ENCODE measurements at regions not wholly inside any gene's neighbourhood (a gene's known extent, or its start where the extent isn't known, plus 50 kb on each side); places are given as distances from the start of the nearest gene placed in this dataset.

DNA sequence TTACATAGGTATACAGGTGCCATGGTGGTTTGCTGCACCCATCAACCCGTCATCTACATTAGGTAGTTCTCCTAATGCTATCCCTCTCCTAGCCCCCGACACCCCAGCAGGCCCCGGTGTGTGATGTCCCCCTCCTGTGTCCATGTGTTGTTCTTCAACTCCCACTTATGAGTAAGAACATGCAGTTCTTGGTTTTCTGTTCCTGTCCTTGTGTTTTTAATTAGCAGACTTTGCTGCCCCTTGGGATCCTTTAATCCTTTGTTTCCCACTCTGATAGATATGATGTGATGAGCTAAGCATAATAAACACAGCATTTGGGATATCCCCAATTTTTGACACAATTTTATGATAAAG, 71.1 kb upstream of the PALS2 start:
- Histone ChIP-seq H3K27ac (ENCODE audit: insufficient read depth, low read length) (no peak overlapping the region), H2AFZ (ENCODE audit: low read length) (no peak overlapping the region), H3K9me3 (ENCODE audit: control insufficient read depth, insufficient read depth, low read depth, low read length) (no peaks in the 10 kb centered on the region), H3K9ac (ENCODE audit: insufficient read depth, low read length) (no peak overlapping the region), H3K27me3 (ENCODE audit: control insufficient read depth, insufficient read depth, low read length) (no peaks in the 10 kb centered on the region), H3K4me1 (ENCODE audit: control insufficient read depth, extremely low read depth, insufficient read depth, low read length) (no peaks in the 10 kb centered on the region), H3K4me3 (replicated peaks in 1 of 4; ENCODE audit: control extremely low read depth in 1 of 4, insufficient read depth in 1 of 4, low read depth in 3 of 4, low read length in 4 of 4) (no peak overlapping the region), H3K36me3 (ENCODE audit: control insufficient read depth, insufficient read depth, low read length) (no peaks in the 10 kb centered on the region), H4K20me1 (ENCODE audit: control insufficient read depth, extremely low read depth, insufficient read depth, low read length) (no peaks in the 10 kb centered on the region), H3K4me2 (ENCODE audit: extremely low read depth, insufficient read depth, low read length) (no peak overlapping the region), H3K79me2 (ENCODE audit: control insufficient read depth, insufficient read depth, low read length) (no peaks in the 10 kb centered on the region)
- TF ChIP-seq EZH2 (IDR thresholded peaks at IDR 0.05; ENCODE audit: low read length, missing control alignments): no peak
- no peak for TF ChIP-seq CTCF (conservative IDR thresholded peaks at IDR 0.05 in 1 of 2, IDR thresholded peaks at IDR 0.05 in 1 of 2; ENCODE audit: low read depth in 1 of 2, low read length in 2 of 2)
- DNase-seq (ENCODE audit: low read depth in 2 of 2): no peak

- Histone ChIP-seq H3K4me2 (ENCODE audit: extremely low read depth, insufficient read depth, low read length) (no peak overlapping the region), H4K20me1 (ENCODE audit: control insufficient read depth, extremely low read depth, insufficient read depth, low read length) (no peaks in the 10 kb centered on the region), H3K27ac (ENCODE audit: insufficient read depth, low read length) (no peak overlapping the region), H3K4me1 (ENCODE audit: control insufficient read depth, extremely low read depth, insufficient read depth, low read length) (no peaks in the 10 kb centered on the region), H3K27me3 (ENCODE audit: control insufficient read depth, insufficient read depth, low read length) (no peaks in the 10 kb centered on the region), H3K9me3 (ENCODE audit: control insufficient read depth, insufficient read depth, low read depth, low read length) (no peaks in the 10 kb centered on the region), H3K36me3 (ENCODE audit: control insufficient read depth, insufficient read depth, low read length) (no peaks in the 10 kb centered on the region), H3K4me3 (replicated peaks in 1 of 4; ENCODE audit: control extremely low read depth in 1 of 4, insufficient read depth in 1 of 4, low read depth in 3 of 4, low read length in 4 of 4) (no peak overlapping the region), H3K79me2 (ENCODE audit: control insufficient read depth, insufficient read depth, low read length) (no peaks in the 10 kb centered on the region), H3K9ac (ENCODE audit: insufficient read depth, low read length) (no peak overlapping the region), H2AFZ (ENCODE audit: low read length) (no peak overlapping the region)
- DNase-seq (ENCODE audit: low read depth in 2 of 2): no peak
- no peak for TF ChIP-seq EZH2 (IDR thresholded peaks at IDR 0.05; ENCODE audit: low read length, missing control alignments)
- TF ChIP-seq CTCF (conservative IDR thresholded peaks at IDR 0.05 in 1 of 2, IDR thresholded peaks at IDR 0.05 in 1 of 2; ENCODE audit: low read depth in 1 of 2, low read length in 2 of 2): no peak
These were observed 69.7 kb upstream of the PALS2 start for GRCh38 chr7:24503506-24503905.

GRCh38 chr7:24504040-24504439, 69.2 kb upstream of the PALS2 start:
- Histone ChIP-seq H3K4me3 (replicated peaks in 1 of 4; ENCODE audit: control extremely low read depth in 1 of 4, insufficient read depth in 1 of 4, low read depth in 3 of 4, low read length in 4 of 4) (no peak overlapping the region), H3K4me1 (ENCODE audit: control insufficient read depth, extremely low read depth, insufficient read depth, low read length) (no peaks in the 10 kb centered on the region), H3K79me2 (ENCODE audit: control insufficient read depth, insufficient read depth, low read length) (no peaks in the 10 kb centered on the region), H3K27ac (ENCODE audit: insufficient read depth, low read length) (no peak overlapping the region), H2AFZ (ENCODE audit: low read length) (no peak overlapping the region), H3K4me2 (ENCODE audit: extremely low read depth, insufficient read depth, low read length) (no peak overlapping the region), H4K20me1 (ENCODE audit: control insufficient read depth, extremely low read depth, insufficient read depth, low read length) (no peaks in the 10 kb centered on the region), H3K36me3 (ENCODE audit: control insufficient read depth, insufficient read depth, low read length) (no peaks in the 10 kb centered on the region), H3K9ac (ENCODE audit: insufficient read depth, low read length) (no peak overlapping the region), H3K27me3 (ENCODE audit: control insufficient read depth, insufficient read depth, low read length) (no peaks in the 10 kb centered on the region), H3K9me3 (ENCODE audit: control insufficient read depth, insufficient read depth, low read depth, low read length) (no peaks in the 10 kb centered on the region)
- no peak for DNase-seq (ENCODE audit: low read depth in 2 of 2)
- no peak for TF ChIP-seq CTCF (conservative IDR thresholded peaks at IDR 0.05 in 1 of 2, IDR thresholded peaks at IDR 0.05 in 1 of 2; ENCODE audit: low read depth in 1 of 2, low read length in 2 of 2)
- TF ChIP-seq EZH2 (IDR thresholded peaks at IDR 0.05; ENCODE audit: low read length, missing control alignments): no peak

All from fibroblast of lung (primary cell).